ENCODE measurements at regions not wholly inside any gene's neighbourhood (a gene's known extent, or its start where the extent isn't known, plus 50 kb on each side); places are given as distances from the start of the nearest gene placed in this dataset.

- DNase-seq (ENCODE audit: low read depth in 3 of 3): no peak
Observed at GRCh38 chr16:86683441-86684194, 105.3 kb downstream of the FOXL1 start.

DNA sequence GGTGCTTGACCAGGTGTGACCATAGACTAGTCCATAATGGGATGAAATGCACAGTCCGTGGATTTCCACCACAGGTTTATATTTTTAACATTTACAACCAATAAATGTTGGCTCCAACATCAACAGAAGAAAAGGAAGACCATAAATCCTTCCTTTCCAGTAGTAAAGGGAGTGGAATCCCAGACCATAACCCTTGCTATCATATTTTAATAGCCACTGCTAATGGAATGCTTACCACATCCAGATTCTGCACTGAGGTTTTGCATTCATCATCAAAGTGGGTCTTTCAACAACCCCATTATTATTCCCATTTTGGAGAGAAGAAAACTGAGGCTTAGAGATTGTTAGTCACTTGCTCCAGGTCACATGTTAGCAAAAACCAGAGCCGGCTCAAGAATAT is 106.7 kb downstream of the FOXL1 start:
- no peak for DNase-seq (ENCODE audit: low read depth in 3 of 3)

DNA sequence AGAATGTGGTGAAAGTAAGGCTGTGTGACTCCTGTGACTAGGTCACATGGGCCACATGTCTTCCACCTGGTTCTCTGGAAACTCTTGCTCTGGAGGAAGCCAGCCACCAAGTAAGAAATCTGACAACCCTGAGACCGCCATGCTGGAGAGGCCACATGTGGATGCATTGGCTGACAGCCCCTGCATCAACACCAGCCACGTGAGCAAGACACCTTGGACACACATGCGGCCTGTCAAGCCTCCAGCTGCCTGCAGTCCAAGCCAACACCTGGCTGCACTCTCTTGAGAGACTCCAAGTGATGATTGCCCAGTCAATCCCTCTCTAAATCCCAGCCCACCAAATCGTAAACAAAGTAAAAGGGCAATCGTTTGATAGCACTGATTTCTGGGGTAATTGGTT is 112.6 kb downstream of the FOXL1 start:
- DNase-seq (ENCODE audit: low read depth in 3 of 3): no peak

- DNase-seq (ENCODE audit: low read depth in 3 of 3): no peak
Observed at GRCh38 chr16:86692426-86692825, 114.1 kb downstream of the FOXL1 start.

- no peak for DNase-seq (ENCODE audit: low read depth in 3 of 3)
Observed at GRCh38 chr16:86693033-86693432, 114.7 kb downstream of the FOXL1 start.

DNA sequence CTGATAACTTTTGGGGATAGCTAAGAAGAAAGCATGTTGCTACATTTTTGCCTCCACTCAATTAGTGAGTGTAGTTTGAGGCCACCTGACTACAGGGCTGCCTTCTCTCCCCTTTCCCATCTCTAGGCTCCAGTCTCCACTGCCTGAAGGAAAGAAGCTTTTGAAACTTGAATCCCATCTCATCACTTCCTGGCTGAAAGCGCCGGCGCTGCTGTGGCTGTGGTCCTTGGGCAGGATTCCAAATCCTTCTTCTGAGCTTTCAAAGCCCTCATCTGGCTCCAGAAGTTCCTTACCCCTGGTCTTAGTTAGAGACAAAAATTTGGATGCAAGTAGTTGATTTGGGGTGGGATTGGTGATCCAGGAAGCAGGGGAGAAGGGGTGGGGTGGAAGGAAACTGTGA is 119.4 kb downstream of the FOXL1 start:
- DNase-seq (ENCODE audit: low read depth in 3 of 3): no peak

DNA sequence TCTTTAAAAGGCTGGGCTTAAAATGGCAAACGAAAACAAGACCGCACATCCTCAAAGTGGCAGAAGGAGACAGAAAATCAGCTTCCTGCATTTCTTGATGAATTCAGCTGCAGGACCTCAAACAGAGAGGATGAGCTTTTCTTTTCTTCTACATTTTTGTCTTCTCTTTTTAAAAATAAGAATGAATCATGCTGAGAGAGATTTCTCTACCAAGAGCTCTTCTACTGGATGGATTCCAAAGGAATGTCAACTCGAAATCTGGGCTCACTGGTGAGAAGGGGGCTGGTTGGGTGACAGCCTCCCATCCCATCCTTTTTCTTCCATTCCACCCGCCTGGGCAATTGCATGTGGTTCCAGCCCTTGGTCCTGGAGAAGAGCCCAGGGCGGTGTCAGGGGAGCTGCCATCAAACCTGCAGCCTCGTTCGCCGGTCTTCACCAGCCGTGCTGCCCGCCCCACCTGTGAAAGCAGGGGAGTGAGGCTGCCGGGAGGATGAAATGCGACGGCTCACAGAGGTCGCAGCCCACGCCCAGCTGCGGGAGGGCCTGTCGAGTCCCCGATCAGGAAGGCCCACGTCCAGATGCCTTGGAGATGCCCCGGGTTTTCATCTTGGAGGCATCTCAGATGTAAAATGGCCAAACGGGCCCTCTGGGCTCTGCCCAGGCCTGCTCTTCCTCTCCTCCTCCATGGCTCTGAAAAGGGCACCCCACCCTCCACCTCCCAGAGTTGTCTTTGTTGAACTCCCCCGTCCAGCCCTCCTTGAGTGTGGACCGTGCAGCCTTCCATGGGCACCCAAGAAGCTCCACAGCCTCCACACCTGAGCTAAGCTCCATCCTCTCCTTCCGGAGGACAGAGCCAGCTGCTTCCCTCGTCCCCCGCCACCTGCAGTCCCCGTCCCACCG is 121.9 kb downstream of the FOXL1 start:
- no peak for DNase-seq (ENCODE audit: low read depth in 3 of 3)

DNA sequence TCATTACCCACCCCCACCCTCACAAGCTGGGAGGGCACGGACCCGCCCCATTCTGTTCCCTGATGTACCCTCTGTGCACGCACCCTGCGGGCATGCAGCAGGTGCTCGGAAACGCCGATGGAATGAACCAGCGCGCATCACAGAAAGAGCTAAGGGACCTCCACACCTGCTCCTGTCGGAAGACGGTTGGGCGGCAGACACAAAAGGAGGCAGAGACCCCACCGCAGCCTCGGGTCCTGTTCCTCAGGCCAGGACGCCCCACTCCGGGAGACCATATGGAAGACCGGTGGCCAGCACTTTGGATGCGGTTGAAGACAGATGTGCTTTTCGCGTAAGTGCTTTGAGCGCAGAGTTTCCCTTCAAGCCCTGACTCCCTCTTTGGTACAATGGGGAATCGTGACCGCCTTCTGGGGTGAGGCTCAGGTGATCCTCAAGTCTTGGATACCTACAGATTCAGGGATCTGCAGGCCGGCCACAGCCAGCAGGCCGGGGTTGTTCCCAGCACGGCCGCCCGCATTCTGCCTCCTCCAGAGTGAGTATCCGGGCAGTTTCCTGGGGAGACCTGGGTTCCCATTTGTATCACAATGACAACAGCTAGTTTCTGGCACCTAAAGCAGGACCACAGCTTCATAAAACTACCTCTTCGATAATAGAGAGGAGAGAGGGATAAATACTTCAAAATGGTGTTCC is 123.1 kb downstream of the FOXL1 start:
- no peak for DNase-seq (ENCODE audit: low read depth in 3 of 3)

- DNase-seq (ENCODE audit: low read depth in 3 of 3): no peak
Observed at GRCh38 chr16:86702824-86703588, 124.7 kb downstream of the FOXL1 start.

DNA sequence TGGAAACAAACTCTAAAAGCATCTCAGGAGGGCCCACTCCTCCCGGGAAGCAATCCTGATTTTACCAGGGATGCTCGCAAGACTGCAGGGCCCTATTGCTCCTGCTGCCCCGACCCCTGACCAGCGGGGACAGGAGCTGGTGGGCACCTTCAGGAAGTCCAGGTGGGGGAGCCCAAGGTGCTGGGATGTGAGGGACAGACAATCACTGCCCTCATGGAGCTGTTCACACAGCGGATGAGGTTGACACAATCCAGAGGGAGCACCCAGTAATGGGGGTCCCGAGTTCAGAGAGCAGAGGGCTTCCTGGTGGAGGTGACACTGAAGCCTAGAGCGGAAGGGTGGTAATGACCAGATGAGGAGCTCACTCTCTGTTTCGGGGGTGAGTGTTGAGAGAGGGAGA is 126.2 kb downstream of the FOXL1 start:
- no peak for DNase-seq (ENCODE audit: low read depth in 3 of 3)

DNA sequence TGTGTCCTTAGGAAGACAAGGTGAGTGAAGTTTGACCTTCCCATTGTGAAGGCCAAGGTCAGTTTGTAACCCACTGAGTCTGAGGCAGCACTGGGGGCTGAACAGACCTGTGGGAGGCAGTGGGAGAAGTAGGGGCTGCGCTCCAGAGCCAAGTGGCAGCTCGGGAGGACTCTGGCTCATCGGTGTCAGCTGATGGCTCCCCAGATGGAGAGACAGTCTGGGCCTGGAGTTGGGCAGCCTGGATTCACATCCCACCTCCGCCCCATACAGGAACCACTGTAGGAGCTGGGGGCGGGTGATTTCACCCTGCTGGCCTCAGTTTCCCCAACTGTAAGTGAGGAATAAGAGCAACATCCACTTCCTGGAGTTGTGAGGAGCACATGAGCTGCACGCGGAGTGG is 128.4 kb downstream of the FOXL1 start:
- no peak for DNase-seq (ENCODE audit: low read depth in 3 of 3)

GRCh38 chr16:86707171-86707570 is 128.8 kb downstream of the FOXL1 start:
- DNase-seq (ENCODE audit: low read depth in 3 of 3): no peak

DNA sequence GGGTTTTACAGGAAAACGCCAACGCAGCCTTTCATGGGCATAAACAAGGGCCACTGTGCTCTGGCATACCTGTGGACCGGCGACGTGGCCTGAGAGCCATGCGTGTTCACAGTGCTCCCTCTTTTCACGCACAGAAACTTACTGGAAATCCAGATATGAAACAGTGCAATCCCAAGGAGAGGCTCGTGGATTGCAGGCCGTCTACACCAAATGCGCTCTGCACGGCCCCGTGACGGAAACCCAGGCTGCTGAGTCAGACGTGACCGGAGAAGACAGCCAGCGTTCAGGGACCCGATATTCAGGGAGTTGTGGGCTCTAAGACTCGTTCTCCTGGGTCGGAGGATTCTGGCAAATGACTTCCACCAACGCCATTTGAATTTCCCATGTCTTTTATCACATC is 129.2 kb downstream of the FOXL1 start:
- no peak for DNase-seq (ENCODE audit: low read depth in 3 of 3)

GRCh38 chr16:86708431-86708830 is 130.1 kb downstream of the FOXL1 start:
- no peak for DNase-seq (ENCODE audit: low read depth in 3 of 3)

GRCh38 chr16:86709103-86709502 is 130.8 kb downstream of the FOXL1 start:
- DNase-seq (ENCODE audit: low read depth in 3 of 3): no peak

DNA sequence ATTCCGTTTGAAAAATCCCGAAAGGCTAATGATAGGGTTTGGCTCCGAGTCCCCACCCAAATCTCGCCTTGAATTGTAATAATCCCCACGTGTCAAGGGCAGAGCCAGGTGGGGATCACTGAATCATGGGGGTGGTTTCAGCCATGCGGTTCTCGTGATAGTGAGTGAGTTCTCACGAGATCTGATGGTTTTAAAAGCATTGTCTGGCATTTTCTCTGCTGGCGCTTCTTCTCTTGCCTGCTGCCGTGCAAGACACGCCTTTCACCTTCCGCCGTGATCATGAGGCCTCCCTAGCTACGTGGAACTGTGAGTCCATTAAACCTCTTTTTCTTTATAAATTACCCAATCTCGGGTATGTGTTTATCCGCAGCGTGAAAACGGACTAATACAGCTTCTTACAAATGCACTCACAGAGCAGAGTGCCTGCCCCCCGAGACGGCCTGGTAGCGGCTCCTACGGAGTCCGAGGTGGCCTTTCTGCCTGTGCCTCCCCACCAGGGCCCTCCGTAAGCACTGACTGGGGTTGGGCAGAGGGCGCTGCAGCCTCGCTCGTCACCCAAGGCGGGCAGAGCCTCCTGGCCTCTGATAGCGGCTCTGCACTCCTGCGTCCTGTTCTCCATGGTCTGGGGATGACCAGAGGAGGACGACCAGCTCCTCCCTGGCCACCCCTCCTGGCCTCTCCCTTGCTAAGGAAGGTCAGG is 131.7 kb downstream of the FOXL1 start:
- no peak for DNase-seq (ENCODE audit: low read depth in 3 of 3)

DNA sequence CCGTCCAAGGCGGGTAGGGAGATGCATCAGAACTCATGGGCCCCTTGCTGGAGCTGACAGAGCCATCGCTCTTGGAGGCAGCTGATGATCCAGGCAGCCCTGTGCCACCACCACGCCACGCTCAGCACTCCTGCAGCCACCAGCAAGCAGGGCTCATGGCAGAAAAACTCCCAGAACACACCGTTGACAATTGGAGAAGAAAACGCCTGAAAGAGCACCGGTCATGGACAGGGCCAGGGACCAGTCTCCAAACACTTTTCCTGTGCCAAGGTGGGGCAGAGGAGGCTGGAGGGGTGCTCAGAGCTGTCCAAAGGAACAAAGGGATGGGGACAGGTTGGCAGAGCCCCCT is 132.2 kb downstream of the FOXL1 start:
- no peak for DNase-seq (ENCODE audit: low read depth in 3 of 3)

- no peak for DNase-seq (ENCODE audit: low read depth in 3 of 3)
Observed at GRCh38 chr16:86712158-86713009, 134.0 kb downstream of the FOXL1 start.

DNA sequence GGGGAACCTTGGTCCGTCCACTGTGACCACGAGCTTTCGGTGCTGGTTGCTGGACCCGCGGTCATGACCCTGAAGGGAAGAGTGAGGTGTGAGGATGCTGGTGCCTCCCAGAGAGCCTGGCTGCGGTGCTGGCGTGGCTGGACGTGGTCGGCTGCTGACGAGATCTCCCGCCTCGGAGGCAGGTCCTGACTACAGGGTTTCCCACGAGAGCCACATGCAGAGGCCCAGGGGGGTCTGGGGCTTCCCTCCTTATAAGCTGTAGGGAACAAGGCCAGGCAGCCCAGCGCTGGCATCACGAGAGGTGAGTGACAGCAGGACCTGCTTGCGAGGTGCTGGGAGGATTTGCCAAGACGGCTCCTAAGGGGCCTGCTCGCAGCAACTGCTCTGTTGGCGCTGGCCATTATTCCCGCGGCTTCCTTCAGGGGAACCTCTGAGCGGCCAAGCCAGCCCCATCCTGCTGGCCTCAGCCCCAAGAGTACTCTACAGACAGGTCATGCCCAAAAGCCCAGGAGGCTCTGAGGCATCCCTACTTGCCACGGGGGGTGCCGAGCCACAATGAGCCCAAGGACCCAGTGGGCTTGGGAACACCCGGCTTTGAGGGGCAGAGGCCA is 134.8 kb downstream of the FOXL1 start:
- no peak for DNase-seq (ENCODE audit: low read depth in 3 of 3)

GRCh38 chr16:86714166-86714565 is 135.8 kb downstream of the FOXL1 start:
- no peak for DNase-seq (ENCODE audit: low read depth in 3 of 3)

All from stimulated activated CD4-positive, alpha-beta T cell treated with anti-CD3 and anti-CD28 coated beads, TNF-alpha, amount 100 ng/mL, for 4 hours (primary cell).